Chondrocyte (in vitro differentiated cells): ENCODE measurements at regions not wholly inside any gene's neighbourhood (a gene's known extent, or its start where the extent isn't known, plus 50 kb on each side); places are given as distances from the start of the nearest gene placed in this dataset.
A peak's percentile ranks its signal among the peaks of the same experiment; 100 is the strongest.
"Not testable (repeated sequence)": the region's sequence is repeated elsewhere in the genome, so short reads cannot be mapped to it uniquely, and the experiment has no call there.

Experiments used
- DNase-seq: peaks from one replicate; pipeline ENCODE4 v3.0.0; 2021; ENCODE audit warnings: mixed read lengths, low spot score
- H3K27ac Mint-ChIP-seq: one replicate; pipeline ENCODE4 v1.8.0; 2021; ENCODE audit warnings: mild to moderate bottlenecking, moderate library complexity, mixed read lengths; ENCODE audit not compliant: unreplicated experiment
- H3K27me3 Mint-ChIP-seq: 2 replicates; pipeline ENCODE4 v1.8.0; 2021; ENCODE audit warnings: low read depth, mixed read lengths
- H3K36me3 Mint-ChIP-seq: 2 replicates; pipeline ENCODE4 v1.8.0; 2021; ENCODE audit warnings: low read depth, mixed read lengths
- H3K4me1 Mint-ChIP-seq: 2 replicates; pipeline ENCODE4 v1.8.0; 2021; ENCODE audit warnings: low read depth, mild to moderate bottlenecking, mixed read lengths
- H3K4me3 Mint-ChIP-seq: one replicate; pipeline ENCODE4 v1.8.0; 2021; ENCODE audit warnings: mild to moderate bottlenecking, moderate library complexity, mixed read lengths; ENCODE audit not compliant: unreplicated experiment
- H3K9me3 Mint-ChIP-seq: 2 replicates; pipeline ENCODE4 v1.8.0; 2021; ENCODE audit warnings: low read depth, mixed read lengths
- TF ChIP-seq, protein P1 (sequence below): fragments of 200-600 bp; sonication (generic); IDR thresholded peaks from 2 replicates; pipeline ENCODE4 v1.5.0; 2021; ENCODE audit warnings: antibody characterized with exemption, mild to moderate bottlenecking, moderate library complexity

DNA sequence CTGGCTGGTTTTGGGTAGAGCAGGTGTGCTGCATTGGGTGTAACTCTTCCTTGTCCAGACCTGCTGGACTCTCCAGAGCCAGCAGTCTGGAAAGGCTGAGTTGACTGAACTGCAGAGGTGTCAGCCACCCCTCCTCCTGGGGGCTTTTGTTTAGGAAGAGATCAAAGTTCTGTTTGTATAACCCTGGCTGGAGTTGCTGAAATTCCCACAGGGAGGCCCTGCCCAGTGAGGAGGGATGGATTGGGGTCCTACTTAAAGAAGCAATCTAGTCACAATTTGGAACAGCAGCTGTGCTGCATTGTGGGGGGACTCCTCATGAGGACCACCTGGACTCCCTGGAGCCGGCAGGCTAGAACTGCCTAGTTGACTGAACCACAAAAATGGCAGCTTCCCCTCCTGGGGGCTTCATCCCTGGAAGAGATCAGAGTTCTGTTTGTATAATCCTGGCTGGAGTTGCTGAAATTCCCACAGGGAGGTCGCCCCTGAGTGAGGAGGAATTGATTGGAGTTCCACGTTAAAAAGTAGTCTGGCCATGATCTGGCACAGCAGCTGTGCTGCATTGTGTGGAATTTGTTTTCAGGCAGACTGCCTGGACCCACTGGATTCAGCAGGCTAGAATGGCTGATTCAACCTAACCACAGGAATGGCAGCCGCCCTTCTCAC is 264.9 kb upstream of the ZC4H2 start:
- Mint-ChIP-seq H3K4me1 (no peaks in the 10 kb centered on the region), H3K4me3 (no peak overlapping the region), H3K27ac (no peak overlapping the region), H3K27me3 (no peaks in the 10 kb centered on the region), H3K9me3 (peaks cover 69% of the 10 kb centered on the region), H3K36me3 (peaks cover 6% of the 10 kb centered on the region)
- no peak for DNase-seq
- TF ChIP-seq, protein P1, sequence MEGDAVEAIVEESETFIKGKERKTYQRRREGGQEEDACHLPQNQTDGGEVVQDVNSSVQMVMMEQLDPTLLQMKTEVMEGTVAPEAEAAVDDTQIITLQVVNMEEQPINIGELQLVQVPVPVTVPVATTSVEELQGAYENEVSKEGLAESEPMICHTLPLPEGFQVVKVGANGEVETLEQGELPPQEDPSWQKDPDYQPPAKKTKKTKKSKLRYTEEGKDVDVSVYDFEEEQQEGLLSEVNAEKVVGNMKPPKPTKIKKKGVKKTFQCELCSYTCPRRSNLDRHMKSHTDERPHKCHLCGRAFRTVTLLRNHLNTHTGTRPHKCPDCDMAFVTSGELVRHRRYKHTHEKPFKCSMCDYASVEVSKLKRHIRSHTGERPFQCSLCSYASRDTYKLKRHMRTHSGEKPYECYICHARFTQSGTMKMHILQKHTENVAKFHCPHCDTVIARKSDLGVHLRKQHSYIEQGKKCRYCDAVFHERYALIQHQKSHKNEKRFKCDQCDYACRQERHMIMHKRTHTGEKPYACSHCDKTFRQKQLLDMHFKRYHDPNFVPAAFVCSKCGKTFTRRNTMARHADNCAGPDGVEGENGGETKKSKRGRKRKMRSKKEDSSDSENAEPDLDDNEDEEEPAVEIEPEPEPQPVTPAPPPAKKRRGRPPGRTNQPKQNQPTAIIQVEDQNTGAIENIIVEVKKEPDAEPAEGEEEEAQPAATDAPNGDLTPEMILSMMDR: no peak

DNA sequence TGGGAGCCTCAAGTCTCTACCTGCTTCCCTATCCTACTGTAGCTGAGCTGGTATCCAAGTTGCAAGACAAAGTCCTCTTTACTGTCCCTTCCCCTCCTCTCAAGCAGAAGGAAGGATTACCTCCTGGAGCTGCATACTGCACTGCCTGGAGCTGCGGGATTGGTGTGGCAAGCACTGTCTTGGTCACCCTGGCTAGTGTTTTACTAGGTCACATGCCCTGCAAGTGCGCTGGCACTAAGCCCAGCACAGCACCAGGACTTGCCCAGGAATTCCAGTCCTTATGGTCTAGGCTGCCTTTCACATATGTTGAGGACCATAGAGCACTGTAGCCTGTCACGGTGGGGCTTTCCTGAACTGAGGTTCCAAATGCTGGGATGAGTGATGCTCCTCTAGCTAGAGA is 227.3 kb upstream of the ZC4H2 start:
- TF ChIP-seq, protein P1: no peak
- H3K4me3 Mint-ChIP-seq: no peak overlapping the region
- H3K36me3 Mint-ChIP-seq: no peaks in the 10 kb centered on the region
- no peak overlapping the region for H3K27ac Mint-ChIP-seq
- H3K9me3 Mint-ChIP-seq: peaks cover 51% of the 10 kb centered on the region
- no peaks in the 10 kb centered on the region for H3K27me3 Mint-ChIP-seq
- no peaks in the 10 kb centered on the region for H3K4me1 Mint-ChIP-seq
- no peak for DNase-seq

DNA sequence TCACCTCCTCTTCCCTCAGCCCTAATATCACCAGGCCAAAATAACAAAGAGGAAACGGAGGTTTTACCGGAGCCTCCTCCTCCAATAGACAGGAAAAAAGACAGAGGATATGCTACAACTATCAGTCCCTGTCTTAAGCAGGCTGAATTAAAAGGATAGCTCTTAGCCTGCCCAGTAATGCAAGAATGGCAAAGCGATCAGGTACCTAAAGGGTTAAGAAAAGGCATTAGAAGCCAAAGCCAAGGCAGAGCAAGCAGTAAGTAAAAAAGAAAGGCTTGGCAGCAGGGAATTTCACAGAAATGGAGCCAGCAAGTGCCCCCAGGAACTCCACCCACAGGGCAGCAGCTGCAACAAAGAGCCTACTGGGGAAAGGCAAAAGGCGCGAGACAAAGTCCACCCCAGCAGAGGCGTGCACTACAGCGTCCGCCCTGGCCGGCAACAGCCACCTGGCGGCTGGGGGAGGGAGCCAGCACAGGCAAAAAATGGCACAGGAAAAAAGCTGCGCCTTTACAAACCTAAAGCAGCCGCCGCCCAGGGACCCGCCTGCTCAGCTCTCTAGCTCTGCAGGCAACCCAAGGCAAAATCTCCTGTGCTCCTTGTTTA is 220.6 kb upstream of the ZC4H2 start:
- TF ChIP-seq, protein P1: peak; percentile 16
- no peaks in the 10 kb centered on the region for H3K27me3 Mint-ChIP-seq
- H3K36me3 Mint-ChIP-seq: no peaks in the 10 kb centered on the region
- no peak for DNase-seq
- peaks cover 39% of the 10 kb centered on the region for H3K9me3 Mint-ChIP-seq
- H3K4me3 Mint-ChIP-seq: peak overlapping the region; percentile 17
- H3K27ac Mint-ChIP-seq: no peak overlapping the region
- H3K4me1 Mint-ChIP-seq: no peaks in the 10 kb centered on the region

DNA sequence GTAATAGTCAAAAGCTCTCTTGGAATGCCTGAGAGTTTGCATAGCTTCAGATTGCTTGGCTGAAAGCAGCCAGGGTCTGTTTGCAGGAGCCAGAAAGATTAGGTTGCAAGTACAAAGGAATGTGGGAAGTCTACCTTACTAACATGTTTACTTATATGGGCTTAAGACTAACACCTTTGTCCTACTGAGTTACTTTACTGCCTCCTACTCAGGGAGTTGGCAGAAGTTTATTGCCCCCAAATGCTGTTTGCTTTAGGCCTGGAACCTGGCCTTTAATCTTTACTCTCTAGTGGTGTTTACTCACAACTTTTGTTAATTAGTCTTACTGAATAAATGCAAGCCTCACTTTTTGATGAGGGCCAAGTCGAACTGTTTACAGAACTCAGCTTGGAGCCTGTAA is 219.4 kb upstream of the ZC4H2 start:
- Mint-ChIP-seq H3K4me1 (no peaks in the 10 kb centered on the region), H3K27ac (no peak overlapping the region), H3K9me3 (peaks cover 34% of the 10 kb centered on the region), H3K4me3 (no peak overlapping the region), H3K27me3 (no peaks in the 10 kb centered on the region), H3K36me3 (no peaks in the 10 kb centered on the region)
- TF ChIP-seq, protein P1: no peak
- no peak for DNase-seq

- no peak for DNase-seq
- TF ChIP-seq, protein P1: no peak
- H3K9me3 Mint-ChIP-seq: peaks cover 32% of the 10 kb centered on the region
- H3K4me3 Mint-ChIP-seq: no peak overlapping the region
- H3K36me3 Mint-ChIP-seq: no peaks in the 10 kb centered on the region
- no peaks in the 10 kb centered on the region for H3K27me3 Mint-ChIP-seq
- no peaks in the 10 kb centered on the region for H3K4me1 Mint-ChIP-seq
- no peak overlapping the region for H3K27ac Mint-ChIP-seq
These were observed 218.3 kb upstream of the ZC4H2 start for GRCh38 chrX:65194547-65194946.

GRCh38 chrX:65163325-65163724 is 187.1 kb upstream of the ZC4H2 start:
- peak; percentile 71 for DNase-seq
- not testable (repeated sequence) for H3K4me3 Mint-ChIP-seq, H3K27ac Mint-ChIP-seq, H3K36me3 Mint-ChIP-seq, H3K4me1 Mint-ChIP-seq, H3K27me3 Mint-ChIP-seq
- peaks cover 66% of the 10 kb centered on the region for H3K9me3 Mint-ChIP-seq
